Caco-2 (cell line): ENCODE measurements at regions not wholly inside any gene's neighbourhood (a gene's known extent, or its start where the extent isn't known, plus 50 kb on each side); places are given as distances from the start of the nearest gene placed in this dataset.

Experiments
- BruUV-seq: library from RNA; stranded (reverse); fragments of 400-500 nt; replicated peaks from 2 replicates; lab custom pipeline; 2021; lab: Mats Ljungman, UMichigan
- CTCF ChIA-PET: fragments of 300-600 bp; sonication (Branson Sonifier 250); formaldehyde crosslinking; loops from one replicate; lab custom pipeline; 2022; ENCODE audit warnings: antibody characterized with exemption; lab: Charles Lee
- POLR2A ChIA-PET: fragments of 300-600 bp; sonication (Branson Sonifier 250); formaldehyde crosslinking; loops from one replicate; lab custom pipeline; 2022; ENCODE audit warnings: antibody characterized with exemption; lab: Charles Lee
- DNase-seq, 2 experiments: peaks; one replicate each; pipeline versions ENCODE4 v3.0.0 to v3.0.0-alpha.2; 2020 to 2022
- H3K27me3 ChIP-seq: replicated peaks from 2 replicates; pipeline ENCODE4 v1.6.0; 2011; ENCODE audit warnings: low read length; ENCODE audit not compliant: control insufficient read depth, insufficient read depth
- H3K36me3 ChIP-seq: 2 replicates; pipeline ENCODE4 v1.5.1; 2011; ENCODE audit warnings: low read length; ENCODE audit not compliant: control insufficient read depth, insufficient read depth
- H3K4me1 ChIP-seq: fragments of 250-450 bp; sonication (Bioruptor Pico); 2 replicates; pipeline ENCODE4 v1.5.1; 2020; ENCODE audit warnings: mild to moderate bottlenecking
- H3K4me3 ChIP-seq: 2 replicates; pipeline ENCODE4 v1.5.1; 2011; ENCODE audit warnings: low read depth, mild to moderate bottlenecking, control low read depth, low read length
- H3K9me3 ChIP-seq: fragments of 250-450 bp; sonication (Bioruptor Pico); 2 replicates; pipeline ENCODE4 v1.5.1; 2020; ENCODE audit warnings: mild to moderate bottlenecking, moderate library complexity
- H3K27ac Mint-ChIP-seq: one replicate; pipeline ENCODE4 v1.8.0; 2022; ENCODE audit warnings: mixed read lengths; ENCODE audit not compliant: unreplicated experiment
- H3K27me3 Mint-ChIP-seq: one replicate; pipeline ENCODE4 v1.8.0; 2022; ENCODE audit warnings: mixed read lengths; ENCODE audit not compliant: insufficient read depth, unreplicated experiment
- H3K36me3 Mint-ChIP-seq: one replicate; pipeline ENCODE4 v1.8.0; 2022; ENCODE audit warnings: mild to moderate bottlenecking, mixed read lengths; ENCODE audit not compliant: insufficient read depth, unreplicated experiment
- H3K4me1 Mint-ChIP-seq: one replicate; pipeline ENCODE4 v1.8.0; 2022; ENCODE audit warnings: low read depth, mixed read lengths; ENCODE audit not compliant: unreplicated experiment
- H3K4me3 Mint-ChIP-seq: one replicate; pipeline ENCODE4 v1.8.0; 2022; ENCODE audit warnings: mild to moderate bottlenecking, moderate library complexity, mixed read lengths; ENCODE audit not compliant: unreplicated experiment
- H3K9me3 Mint-ChIP-seq: one replicate; pipeline ENCODE4 v1.8.0; 2022; ENCODE audit warnings: mixed read lengths; ENCODE audit not compliant: unreplicated experiment
- CTCF ChIP-seq, 2 experiments: fragments of 200-600 bp in 1 of 2; IDR thresholded peaks; 1 replicate in 1 of 2; 2 replicates in 1 of 2; pipeline versions ENCODE4 v1.5.1 to v1.8.0; 2011 to 2022; ENCODE audit warnings: antibody characterized with exemption in 1 of 2, control low read depth in 1 of 2, inconsistent platforms in 1 of 2, low read depth in 1 of 2, low read length in 1 of 2, mild to moderate bottlenecking in 1 of 2, moderate library complexity in 1 of 2; ENCODE audit not compliant: insufficient read depth in 1 of 2, severe bottlenecking in 1 of 2, unreplicated experiment in 1 of 2
- intact Hi-C: fragments of 100-400 bp; cut with micrococcal nuclease; formaldehyde crosslinking; loops from one replicate; pipeline ENCODE4 v1.10.0; 2022; ENCODE audit not compliant: unreplicated experiment

DNA sequence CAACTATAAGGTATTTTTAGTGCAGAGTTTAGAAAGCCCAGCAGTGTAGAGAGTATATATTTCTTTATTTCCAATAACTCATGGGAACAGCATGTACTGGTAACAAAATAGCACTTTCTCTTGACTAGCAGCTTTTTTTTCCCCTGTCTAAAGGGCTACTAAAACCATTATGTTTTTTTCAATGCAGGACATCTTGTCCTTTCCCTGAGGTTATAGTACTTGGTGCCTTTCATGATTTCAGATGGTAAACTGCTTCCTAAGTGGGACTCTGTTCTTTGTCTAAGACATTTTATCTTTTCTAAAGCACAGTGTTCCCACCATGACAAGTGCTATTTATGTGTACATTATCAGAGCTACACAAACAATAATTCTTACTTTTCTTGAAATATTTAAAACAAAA, 122.3 kb downstream of the SLC24A2 start:
- TF ChIP-seq CTCF (IDR thresholded peaks at IDR 0.05; ENCODE audit: insufficient read depth in 1 of 2, low read depth in 1 of 2, low read length in 1 of 2, severe bottlenecking in 1 of 2, unreplicated experiment in 1 of 2) = no peak
- no peaks in the 10 kb centered on the region for H3K36me3 Mint-ChIP-seq
- no peak overlapping the region for H3K4me3 Mint-ChIP-seq
- no peaks in the 10 kb centered on the region for H3K4me1 Mint-ChIP-seq
- Histone ChIP-seq H3K4me3 (no peak overlapping the region), H3K9me3 (no peaks in the 10 kb centered on the region), H3K4me1 (no peaks in the 10 kb centered on the region), H3K36me3 (no peaks in the 10 kb centered on the region), H3K27me3 (no peaks in the 10 kb centered on the region)
- CTCF ChIA-PET = no interaction called here
- no peaks in the 10 kb centered on the region for H3K9me3 Mint-ChIP-seq
- BruUV-seq = no TSS peak
- peaks cover 15% of the 10 kb centered on the region for H3K27me3 Mint-ChIP-seq
- H3K27ac Mint-ChIP-seq = no peak overlapping the region
- intact Hi-C loops = no loop called here
- DNase-seq = no peak
- POLR2A ChIA-PET = no interaction called here

- Mint-ChIP-seq H3K36me3 (no peaks in the 10 kb centered on the region), H3K27ac (no peak overlapping the region), H3K4me3 (no peak overlapping the region), H3K9me3 (no peaks in the 10 kb centered on the region), H3K27me3 (peaks cover 18% of the 10 kb centered on the region), H3K4me1 (no peaks in the 10 kb centered on the region)
- H3K9me3 ChIP-seq = no peaks in the 10 kb centered on the region
- CTCF ChIA-PET = no interaction called here
- no TSS peak for BruUV-seq
- H3K4me1 ChIP-seq = no peaks in the 10 kb centered on the region
- POLR2A ChIA-PET = no interaction called here
- H3K36me3 ChIP-seq = no peaks in the 10 kb centered on the region
- no peaks in the 10 kb centered on the region for H3K27me3 ChIP-seq
- TF ChIP-seq CTCF (IDR thresholded peaks at IDR 0.05; ENCODE audit: insufficient read depth in 1 of 2, low read depth in 1 of 2, low read length in 1 of 2, severe bottlenecking in 1 of 2, unreplicated experiment in 1 of 2) = no peak
- intact Hi-C loops = no loop called here
- DNase-seq = no peak
- no peak overlapping the region for H3K4me3 ChIP-seq
Measured at GRCh38 chr9:19665146-19665863, 123.5 kb downstream of the SLC24A2 start.

GRCh38 chr9:19663570-19663969, 125.3 kb downstream of the SLC24A2 start:
- CTCF ChIA-PET = interaction anchor here (0.6 kb wide), 1 partner anchor 404 kb away, joined by 3 read pairs; no protein-coding TSS in a partner anchor
- H3K27me3 Mint-ChIP-seq = peaks cover 21% of the 10 kb centered on the region

More at GRCh38 chr9:19663570-19663969, 125.3 kb downstream of the SLC24A2 start:
- POLR2A ChIA-PET = no interaction called here
- Mint-ChIP-seq H3K4me1 (no peaks in the 10 kb centered on the region), H3K4me3 (no peak overlapping the region), H3K36me3 (no peaks in the 10 kb centered on the region), H3K9me3 (no peaks in the 10 kb centered on the region), H3K27ac (no peak overlapping the region)
- no peaks in the 10 kb centered on the region for H3K4me1 ChIP-seq
- H3K9me3 ChIP-seq = no peaks in the 10 kb centered on the region
- no peaks in the 10 kb centered on the region for H3K36me3 ChIP-seq
- no peak for DNase-seq
- no TSS peak for BruUV-seq
- intact Hi-C loops = no loop called here
- no peak overlapping the region for H3K4me3 ChIP-seq
- TF ChIP-seq CTCF (IDR thresholded peaks at IDR 0.05; ENCODE audit: insufficient read depth in 1 of 2, low read depth in 1 of 2, low read length in 1 of 2, severe bottlenecking in 1 of 2, unreplicated experiment in 1 of 2) = no peak
- H3K27me3 ChIP-seq = no peaks in the 10 kb centered on the region
